ENCODE measurements at regions not wholly inside any gene's neighbourhood (a gene's known extent, or its start where the extent isn't known, plus 50 kb on each side); places are given as distances from the start of the nearest gene placed in this dataset.
A peak's percentile ranks its signal among the peaks of the same experiment; 100 is the strongest.

GRCh38 chr4:183563874-183564273 lies 59.0 kb downstream of the ING2 start:
- ATAC-seq = no peak
- H3K27ac Mint-ChIP-seq = no peak overlapping the region
- DNase-seq = no peak
- no peaks in the 10 kb centered on the region for H3K9me3 Mint-ChIP-seq
- no peaks in the 10 kb centered on the region for H3K4me1 Mint-ChIP-seq
- no peak overlapping the region for H3K4me3 Mint-ChIP-seq
- peaks cover 11% of the 10 kb centered on the region for H3K27me3 Mint-ChIP-seq

- Mint-ChIP-seq H3K4me3 (no peak overlapping the region), H3K9me3 (no peaks in the 10 kb centered on the region), H3K4me1 (no peaks in the 10 kb centered on the region), H3K27me3 (peaks cover 10% of the 10 kb centered on the region), H3K27ac (peak overlapping the region in 1 of 2 donors; percentile 3)
- DNase-seq = no peak
- ATAC-seq = no peak
Observed at GRCh38 chr4:183571350-183571941, 66.6 kb downstream of the ING2 start.

- Mint-ChIP-seq H3K27ac (no peak overlapping the region), H3K4me1 (no peaks in the 10 kb centered on the region), H3K4me3 (no peak overlapping the region), H3K9me3 (peaks cover 5 to 8% of the 10 kb centered on the region in 2 donors), H3K27me3 (no peaks in the 10 kb centered on the region)
- no peak for ATAC-seq
- DNase-seq = no peak
Observed at GRCh38 chr4:183576701-183577404, 72.0 kb downstream of the ING2 start.

- Mint-ChIP-seq H3K27me3 (no peaks in the 10 kb centered on the region), H3K27ac (no peak overlapping the region)
- no peak for DNase-seq
Observed at GRCh38 chr4:183580370-183580769, 75.5 kb downstream of the ING2 start.

GRCh38 chr4:183580849-183581248 lies 76.0 kb downstream of the ING2 start:
- H3K4me3 Mint-ChIP-seq = no peak overlapping the region
- DNase-seq (no peak), ATAC-seq (no peak)
- no peaks in the 10 kb centered on the region for H3K27me3 Mint-ChIP-seq
- no peak overlapping the region for H3K27ac Mint-ChIP-seq
- peaks cover 5 to 13% of the 10 kb centered on the region in 2 donors for H3K9me3 Mint-ChIP-seq
- H3K4me1 Mint-ChIP-seq = no peaks in the 10 kb centered on the region

More at GRCh38 chr4:183580370-183580769, 75.5 kb downstream of the ING2 start:
- ATAC-seq = no peak
- H3K9me3 Mint-ChIP-seq = peaks cover 5 to 13% of the 10 kb centered on the region in 2 donors
- H3K4me3 Mint-ChIP-seq = no peak overlapping the region
- no peaks in the 10 kb centered on the region for H3K4me1 Mint-ChIP-seq

DNA sequence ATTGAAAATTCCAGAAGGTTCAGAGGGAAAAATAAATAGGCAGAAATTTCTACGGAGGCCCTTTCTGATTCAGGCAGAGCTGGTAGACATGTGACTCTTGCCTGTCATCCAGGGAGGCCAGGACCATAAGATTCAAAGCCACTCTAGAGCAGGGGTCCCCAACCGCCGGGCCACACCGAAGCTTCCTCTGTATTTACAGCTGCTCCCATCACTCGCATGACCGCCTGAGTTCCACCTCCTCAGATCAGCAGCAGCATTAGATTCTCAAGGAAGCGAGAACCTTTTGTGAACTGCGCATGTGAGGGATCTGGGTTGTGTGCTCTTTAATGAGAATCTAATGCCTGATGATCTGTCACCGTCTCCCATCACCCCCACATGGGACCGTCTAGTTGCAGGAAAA lies 72.2 kb downstream of the RWDD4 start:
- H3K27ac Mint-ChIP-seq = no peak overlapping the region
- H3K4me1 Mint-ChIP-seq = no peaks in the 10 kb centered on the region
- DNase-seq (no peak), ATAC-seq (no peak)
- H3K4me3 Mint-ChIP-seq = no peak overlapping the region
- H3K27me3 Mint-ChIP-seq = no peaks in the 10 kb centered on the region
- H3K9me3 Mint-ChIP-seq = peaks cover 0 to 6% of the 10 kb centered on the region in 2 donors

DNA sequence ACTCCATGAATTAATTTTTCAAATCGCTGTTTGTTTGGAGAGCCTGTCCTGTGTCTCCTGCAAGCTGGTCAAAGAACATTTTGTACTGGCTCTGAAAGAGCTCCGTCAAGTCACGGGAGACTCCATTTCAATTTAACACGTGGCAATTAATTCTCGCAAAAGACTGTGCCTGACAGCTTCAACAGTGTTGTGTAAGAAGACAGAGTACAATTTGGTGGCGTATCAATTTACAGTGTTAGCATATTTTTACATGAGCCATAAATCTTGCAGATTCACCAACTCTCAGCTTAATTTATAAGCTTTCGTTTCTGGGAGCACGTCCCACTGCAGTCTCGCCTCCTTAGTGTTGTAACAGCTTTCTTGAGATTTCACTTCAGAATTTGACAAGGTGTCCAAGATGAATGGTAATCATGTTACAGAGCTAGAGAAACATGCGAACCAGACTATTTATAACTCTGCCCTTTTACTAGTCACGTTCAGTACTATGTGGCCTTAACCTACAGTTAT lies 70.8 kb downstream of the RWDD4 start:
- H3K27ac Mint-ChIP-seq = no peak overlapping the region
- no peak for ATAC-seq
- DNase-seq = no peak

DNA sequence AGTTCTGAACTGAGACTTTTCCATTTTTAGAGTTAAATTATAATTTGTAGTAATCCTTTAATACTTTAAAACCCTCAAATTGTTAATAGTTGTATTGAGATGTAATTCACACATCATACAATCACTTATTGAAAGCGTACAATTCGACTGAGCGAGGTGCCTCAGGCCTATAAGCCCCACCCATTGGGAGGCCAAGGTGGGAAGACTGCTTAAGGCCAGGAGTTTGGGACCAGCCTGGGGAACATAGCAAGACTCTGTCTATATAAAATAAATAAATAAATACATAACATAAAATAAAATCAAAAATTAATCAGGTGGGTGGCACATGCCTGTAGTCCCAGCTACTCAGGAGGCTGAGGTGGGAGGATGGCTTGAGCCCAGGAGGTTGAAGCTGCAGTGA lies 70.3 kb downstream of the RWDD4 start:
- ATAC-seq (no peak), DNase-seq (no peak)
- H3K4me3 Mint-ChIP-seq = no peak overlapping the region
- no peaks in the 10 kb centered on the region for H3K9me3 Mint-ChIP-seq
- no peak overlapping the region for H3K27ac Mint-ChIP-seq
- H3K4me1 Mint-ChIP-seq = no peaks in the 10 kb centered on the region
- no peaks in the 10 kb centered on the region for H3K27me3 Mint-ChIP-seq

More for the DNA sequence above, 70.8 kb downstream of the RWDD4 start:
- no peaks in the 10 kb centered on the region for H3K9me3 Mint-ChIP-seq
- H3K4me3 Mint-ChIP-seq = no peak overlapping the region
- no peaks in the 10 kb centered on the region for H3K27me3 Mint-ChIP-seq
- no peaks in the 10 kb centered on the region for H3K4me1 Mint-ChIP-seq

DNA sequence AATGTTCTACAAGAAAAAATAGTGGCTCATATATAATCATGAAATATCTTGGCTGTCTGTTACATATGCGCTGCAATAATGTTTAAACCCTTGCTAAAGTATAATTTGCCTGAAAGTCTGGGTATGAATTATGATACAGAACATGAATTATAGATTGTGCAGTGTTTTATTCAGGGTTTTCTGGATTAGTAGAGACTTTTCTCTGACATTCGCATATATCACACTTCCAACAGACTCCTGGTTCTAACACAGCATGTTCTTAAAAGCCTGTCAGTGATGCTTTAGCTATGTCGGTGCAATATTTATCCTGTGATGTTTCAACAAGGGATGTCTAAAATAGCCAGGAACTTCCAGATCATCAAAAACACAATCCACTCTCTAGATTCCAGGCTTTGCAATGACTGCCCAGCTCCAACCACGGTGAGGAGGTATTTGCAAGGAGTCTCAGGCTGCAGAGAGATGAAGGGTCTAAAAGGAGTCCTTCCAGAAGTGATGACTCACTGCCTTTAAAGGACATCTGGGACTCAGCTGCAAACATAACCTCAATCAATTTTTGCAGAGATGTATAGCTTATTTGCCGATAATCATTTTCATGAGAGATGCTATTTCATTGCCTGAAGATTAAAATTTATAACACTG lies 69.4 kb downstream of the RWDD4 start:
- H3K4me1 Mint-ChIP-seq = no peaks in the 10 kb centered on the region
- H3K4me3 Mint-ChIP-seq = no peak overlapping the region
- no peaks in the 10 kb centered on the region for H3K9me3 Mint-ChIP-seq
- DNase-seq (no peak), ATAC-seq (no peak)
- no peak overlapping the region for H3K27ac Mint-ChIP-seq
- no peaks in the 10 kb centered on the region for H3K27me3 Mint-ChIP-seq

Data from stimulated activated naive CD8-positive, alpha-beta T cell treated with anti-CD3 and anti-CD28 coated beads, Interleukin-15, amount 100 ng/mL, for 72 hours (primary cell).